K562 (cell line): ENCODE measurements at regions not wholly inside any gene's neighbourhood (a gene's known extent, or its start where the extent isn't known, plus 50 kb on each side); places are given as distances from the start of the nearest gene placed in this dataset.

Experiments used
- ATAC-seq: fragments of 200-7000 bp; cut with Tn5 transposase; 3 replicates; pipeline ENCODE4 v1.9.1; 2020; ENCODE audit warnings: moderate library complexity
- BruUV-seq: library from RNA; stranded (reverse); fragments of 400-500 nt; replicated peaks from 2 replicates; lab custom pipeline; 2021; lab: Mats Ljungman, UMichigan
- CTCF ChIA-PET: fragments of 300-600 bp; formaldehyde crosslinking; extraction: SDS; loops from one replicate; lab custom pipeline; 2021; ENCODE audit warnings: low intra/inter-chr PET ratio; lab: Yijun Ruan, JAX
- POLR2A ChIA-PET: fragments of 300-600, 350-650 bp; sonication (Branson Sonifier 250); formaldehyde crosslinking; extraction: SDS; loops from one replicate; lab custom pipeline; 2021; ENCODE audit warnings: antibody characterized with exemption, inconsistent platforms; lab: Yijun Ruan, JAX
- DNase-seq, 4 experiments: peaks; one replicate each; pipeline versions ENCODE4 v3.0.0 to v3.0.0-alpha.2; 2011 to 2018; ENCODE audit warnings: low spot score in 3 of 4, mixed read lengths in 3 of 4; ENCODE audit errors: extremely low read depth in 1 of 4
- FAIRE-seq: peaks from 2 replicates; lab custom pipeline; 2011; peaks lifted over from hg19 to GRCh38; lab: Jason Lieb, UNC
- H2AFZ ChIP-seq: 2 replicates; pipeline ENCODE4 v1.6.0; 2011; ENCODE audit warnings: low read depth, low read length, control low read depth, inconsistent platforms
- H3K27ac ChIP-seq: fragments of 200-600 bp; 3 replicates; pipeline ENCODE4 v1.8.0; 2011; ENCODE audit warnings: low read depth, mild to moderate bottlenecking, control low read depth, inconsistent platforms, low read length, moderate library complexity, mixed read lengths; ENCODE audit errors: extremely low read depth
- H3K27me3 ChIP-seq, 2 experiments: fragments of 300-600 bp in 1 of 2; 2 replicates in 1 of 2; 3 replicates in 1 of 2; pipeline versions ENCODE4 v1.6.0 to v1.8.0; 2011; ENCODE audit warnings: inconsistent platforms in 2 of 2, low read length in 2 of 2, mild to moderate bottlenecking in 1 of 2, mixed read lengths in 1 of 2, moderate library complexity in 1 of 2; ENCODE audit not compliant: control insufficient read depth in 2 of 2, insufficient read depth in 2 of 2
- H3K36me3 ChIP-seq: fragments of 300-600 bp; 3 replicates; pipeline ENCODE4 v1.8.0; 2011; ENCODE audit warnings: mild to moderate bottlenecking, low read length, inconsistent platforms; ENCODE audit not compliant: control insufficient read depth, insufficient read depth
- H3K4me1 ChIP-seq, 2 experiments: fragments of 200-600 bp in 1 of 2; replicated peaks in 1 of 2; 2 replicates in 1 of 2; 3 replicates in 1 of 2; pipeline versions ENCODE4 v1.5.1 to v1.8.0; 2011; ENCODE audit warnings: inconsistent platforms in 2 of 2, low read length in 2 of 2, mild to moderate bottlenecking in 1 of 2, mixed read lengths in 1 of 2, moderate library complexity in 1 of 2; ENCODE audit not compliant: control insufficient read depth in 2 of 2, insufficient read depth in 2 of 2
- H3K4me2 ChIP-seq: 2 replicates; pipeline ENCODE4 v1.6.1; 2011; ENCODE audit warnings: low read length, control low read depth, inconsistent platforms, mixed read lengths; ENCODE audit not compliant: insufficient read depth
- H3K4me3 ChIP-seq: fragments of 200-600 bp; sonication (generic), shearing (Covaris generic); 2 replicates; pipeline ENCODE4 v1.5.1; 2016; ENCODE audit warnings: control low read depth, inconsistent platforms
- H3K79me2 ChIP-seq: fragments of 200-600 bp; 3 replicates; pipeline ENCODE4 v1.8.0; 2011; ENCODE audit warnings: low read length, inconsistent platforms; ENCODE audit not compliant: control insufficient read depth, insufficient read depth
- H3K9ac ChIP-seq, 2 experiments: 2 replicates each; pipeline versions ENCODE4 v1.6.0 to v1.6.1; 2011; ENCODE audit warnings: low read depth in 2 of 2, low read length in 2 of 2, control low read depth in 1 of 2, inconsistent platforms in 1 of 2, mild to moderate bottlenecking in 1 of 2, mixed read lengths in 1 of 2; ENCODE audit not compliant: insufficient read depth in 1 of 2
- H3K9me1 ChIP-seq: one replicate; pipeline ENCODE4 v1.6.0; 2011; ENCODE audit warnings: inconsistent platforms, mild to moderate bottlenecking, low read length, moderate library complexity; ENCODE audit not compliant: control insufficient read depth, insufficient read depth
- H3K9me3 ChIP-seq: replicated peaks from 2 replicates; pipeline ENCODE4 v1.5.1; 2011; ENCODE audit warnings: low read depth, low read length, inconsistent platforms; ENCODE audit not compliant: control insufficient read depth, insufficient read depth
- H4K20me1 ChIP-seq: replicated peaks from 2 replicates; pipeline ENCODE4 v1.6.1; 2011; ENCODE audit warnings: low read length, inconsistent platforms, mixed read lengths; ENCODE audit not compliant: control insufficient read depth, insufficient read depth
- CEBPG ChIP-seq, 3 experiments: fragments of 200-800 bp in 1 of 3; sonication (Bioruptor generic) in 1 of 3; sonication (generic) in 1 of 3; formaldehyde crosslinking in 1 of 3; IDR thresholded peaks in 2 of 3; conservative IDR thresholded peaks in 1 of 3; 2 replicates each; pipeline versions ENCODE4 v1.6.1 to v1.8.0; 2016 to 2022; ENCODE audit warnings: missing compliant biosample characterization in 2 of 3, missing genetic modification characterization in 2 of 3, mild to moderate bottlenecking in 1 of 3, missing genetic modification reagents in 1 of 3
- ILK ChIP-seq: fragments of 450-650 bp; IDR thresholded peaks from 2 replicates; pipeline ENCODE4 v1.6.1; 2016; ENCODE audit warnings: missing genetic modification characterization, low read depth, mild to moderate bottlenecking, missing compliant biosample characterization, moderate library complexity, borderline replicate concordance
- L3MBTL2 ChIP-seq: fragments of 450-650 bp; IDR thresholded peaks from 2 replicates; pipeline ENCODE4 v1.6.1; 2016; ENCODE audit warnings: mild to moderate bottlenecking, moderate library complexity
- POLR2B ChIP-seq: fragments of 450-650 bp; IDR thresholded peaks from 2 replicates; pipeline ENCODE4 v1.6.1; 2018; ENCODE audit warnings: low read depth; ENCODE audit not compliant: partially characterized antibody
- SMAD2 ChIP-seq: fragments of 150-350 bp; IDR thresholded peaks from 2 replicates; pipeline ENCODE4 v1.6.1; 2014; ENCODE audit warnings: low read depth, mild to moderate bottlenecking, low read length
- ZKSCAN1 ChIP-seq: fragments of 150-350 bp; IDR thresholded peaks from 2 replicates; pipeline ENCODE4 v1.6.1; 2016; ENCODE audit warnings: low read depth, low read length
- ZNF282 ChIP-seq: sonication (generic); formaldehyde crosslinking; IDR thresholded peaks from 2 replicates; pipeline ENCODE4 v1.8.1; 2023; ENCODE audit warnings: missing genetic modification reagents
- ZNF316 ChIP-seq: fragments of 450-650 bp; IDR thresholded peaks from 2 replicates; pipeline ENCODE4 v1.6.1; 2016
- ZNF695 ChIP-seq: fragments of 450-650 bp; formaldehyde crosslinking; IDR thresholded peaks from 2 replicates; pipeline ENCODE4 v1.4.0; 2020; ENCODE audit warnings: mild to moderate bottlenecking, moderate library complexity
- ZNF764 ChIP-seq: fragments of 250-450 bp; sonication (Bioruptor Pico); IDR thresholded peaks from 2 replicates; pipeline ENCODE4 v1.4.0; 2020; ENCODE audit warnings: low read depth, mild to moderate bottlenecking, moderate library complexity
- WGBS: fragments of 100-300 bp; shearing (Covaris generic); methylation state at CpG from one replicate; pipeline ENCODE4 v1.1.6; 2016; ENCODE audit warnings: low coverage, mixed read lengths; ENCODE audit not compliant: insufficient coverage; ENCODE audit errors: missing lambda C conversion rate; 5-methylcytosine and 5-hydroxymethylcytosine counted together
- in situ Hi-C: fragments of 300-500 bp; cut with MboI; formaldehyde crosslinking; loops from 4 replicates; pipeline ENCODE4 v1.15.0; 2018; ENCODE audit warnings: inconsistent platforms, mixed read lengths
- intact Hi-C: fragments of 100-400 bp; cut with micrococcal nuclease; formaldehyde crosslinking; loops from 2 replicates; pipeline ENCODE4 v1.14.2; 2022
- TF ChIP-seq, protein P1 (sequence below): sonication (generic); formaldehyde crosslinking; IDR thresholded peaks from 2 replicates; pipeline ENCODE4 v1.8.0; 2022; ENCODE audit warnings: mild to moderate bottlenecking, missing genetic modification reagents, borderline replicate concordance
- TF ChIP-seq, protein P2 (sequence below): fragments of 200-800 bp; sonication (Bioruptor generic); IDR thresholded peaks from 2 replicates; pipeline ENCODE4 v1.6.1; 2016; ENCODE audit warnings: missing genetic modification characterization, missing compliant biosample characterization

DNA sequence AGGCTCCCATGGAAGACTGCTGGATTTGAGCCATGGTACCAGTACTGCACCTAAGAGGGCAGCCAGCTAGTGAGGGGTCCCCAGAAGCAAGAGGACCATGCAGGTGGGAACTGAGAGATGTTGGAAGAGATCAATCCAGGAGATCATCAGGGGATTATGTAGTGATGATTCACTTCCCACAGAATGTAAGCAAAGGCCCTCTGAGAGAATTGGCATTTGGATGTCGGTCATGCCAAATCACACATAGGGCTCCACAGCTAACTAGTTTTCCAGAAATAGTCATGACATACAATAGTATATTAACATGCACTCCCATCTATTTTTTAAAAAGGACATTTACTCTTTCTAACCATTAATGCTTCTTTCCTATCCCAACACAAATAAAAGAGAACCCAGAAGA is 112.5 kb downstream of the RASGEF1B start:
- intact Hi-C loops, result no loop called here
- H2AFZ ChIP-seq, result no peak overlapping the region
- H3K9ac ChIP-seq, result no peak overlapping the region
- H3K4me1 ChIP-seq, result no peaks in the 10 kb centered on the region
- H3K4me3 ChIP-seq, result no peak overlapping the region
- in situ Hi-C loops, result loop anchor here (10.0 kb wide), 1 partner anchor 994 kb away; no protein-coding TSS in a partner anchor
- no peaks in the 10 kb centered on the region for H3K9me1 ChIP-seq
- H3K4me2 ChIP-seq, result no peak overlapping the region
- ChIA-PET CTCF (no interaction called here), POLR2A (no interaction called here)
- BruUV-seq, result no TSS peak
- H3K9me3 ChIP-seq, result no peaks in the 10 kb centered on the region
- no peaks in the 10 kb centered on the region for H3K79me2 ChIP-seq
- no peaks in the 10 kb centered on the region for H3K36me3 ChIP-seq
- H3K27me3 ChIP-seq, result no peaks in the 10 kb centered on the region
- 0% methylated on average over 1 of the region's 1 CpG for WGBS
- no peaks in the 10 kb centered on the region for H4K20me1 ChIP-seq
- ATAC-seq, result no peak
- FAIRE-seq, result no peak
- DNase-seq, result no peak
- H3K27ac ChIP-seq, result no peak overlapping the region
- no peak for TF ChIP-seq L3MBTL2
- TF ChIP-seq ILK (tag), result no peak
- no peak for TF ChIP-seq ZNF764 (CRISPR knock-in tag)
- no peak for TF ChIP-seq CEBPG (CRISPR knock-in tag; IDR thresholded peaks at IDR 0.05)
- TF ChIP-seq CEBPG (tag; conservative IDR thresholded peaks at IDR 0.05 in 1 of 2, IDR thresholded peaks at IDR 0.05 in 1 of 2), result no peak
- no peak for TF ChIP-seq SMAD2
- TF ChIP-seq, protein P1, sequence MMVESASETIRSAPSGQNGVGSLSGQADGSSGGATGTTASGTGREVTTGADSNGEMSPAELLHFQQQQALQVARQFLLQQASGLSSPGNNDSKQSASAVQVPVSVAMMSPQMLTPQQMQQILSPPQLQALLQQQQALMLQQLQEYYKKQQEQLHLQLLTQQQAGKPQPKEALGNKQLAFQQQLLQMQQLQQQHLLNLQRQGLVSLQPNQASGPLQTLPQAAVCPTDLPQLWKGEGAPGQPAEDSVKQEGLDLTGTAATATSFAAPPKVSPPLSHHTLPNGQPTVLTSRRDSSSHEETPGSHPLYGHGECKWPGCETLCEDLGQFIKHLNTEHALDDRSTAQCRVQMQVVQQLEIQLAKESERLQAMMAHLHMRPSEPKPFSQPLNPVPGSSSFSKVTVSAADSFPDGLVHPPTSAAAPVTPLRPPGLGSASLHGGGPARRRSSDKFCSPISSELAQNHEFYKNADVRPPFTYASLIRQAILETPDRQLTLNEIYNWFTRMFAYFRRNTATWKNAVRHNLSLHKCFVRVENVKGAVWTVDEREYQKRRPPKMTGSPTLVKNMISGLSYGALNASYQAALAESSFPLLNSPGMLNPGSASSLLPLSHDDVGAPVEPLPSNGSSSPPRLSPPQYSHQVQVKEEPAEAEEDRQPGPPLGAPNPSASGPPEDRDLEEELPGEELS (CRISPR knock-in tag), result no peak
- no peak for TF ChIP-seq POLR2B
- TF ChIP-seq, protein P2, sequence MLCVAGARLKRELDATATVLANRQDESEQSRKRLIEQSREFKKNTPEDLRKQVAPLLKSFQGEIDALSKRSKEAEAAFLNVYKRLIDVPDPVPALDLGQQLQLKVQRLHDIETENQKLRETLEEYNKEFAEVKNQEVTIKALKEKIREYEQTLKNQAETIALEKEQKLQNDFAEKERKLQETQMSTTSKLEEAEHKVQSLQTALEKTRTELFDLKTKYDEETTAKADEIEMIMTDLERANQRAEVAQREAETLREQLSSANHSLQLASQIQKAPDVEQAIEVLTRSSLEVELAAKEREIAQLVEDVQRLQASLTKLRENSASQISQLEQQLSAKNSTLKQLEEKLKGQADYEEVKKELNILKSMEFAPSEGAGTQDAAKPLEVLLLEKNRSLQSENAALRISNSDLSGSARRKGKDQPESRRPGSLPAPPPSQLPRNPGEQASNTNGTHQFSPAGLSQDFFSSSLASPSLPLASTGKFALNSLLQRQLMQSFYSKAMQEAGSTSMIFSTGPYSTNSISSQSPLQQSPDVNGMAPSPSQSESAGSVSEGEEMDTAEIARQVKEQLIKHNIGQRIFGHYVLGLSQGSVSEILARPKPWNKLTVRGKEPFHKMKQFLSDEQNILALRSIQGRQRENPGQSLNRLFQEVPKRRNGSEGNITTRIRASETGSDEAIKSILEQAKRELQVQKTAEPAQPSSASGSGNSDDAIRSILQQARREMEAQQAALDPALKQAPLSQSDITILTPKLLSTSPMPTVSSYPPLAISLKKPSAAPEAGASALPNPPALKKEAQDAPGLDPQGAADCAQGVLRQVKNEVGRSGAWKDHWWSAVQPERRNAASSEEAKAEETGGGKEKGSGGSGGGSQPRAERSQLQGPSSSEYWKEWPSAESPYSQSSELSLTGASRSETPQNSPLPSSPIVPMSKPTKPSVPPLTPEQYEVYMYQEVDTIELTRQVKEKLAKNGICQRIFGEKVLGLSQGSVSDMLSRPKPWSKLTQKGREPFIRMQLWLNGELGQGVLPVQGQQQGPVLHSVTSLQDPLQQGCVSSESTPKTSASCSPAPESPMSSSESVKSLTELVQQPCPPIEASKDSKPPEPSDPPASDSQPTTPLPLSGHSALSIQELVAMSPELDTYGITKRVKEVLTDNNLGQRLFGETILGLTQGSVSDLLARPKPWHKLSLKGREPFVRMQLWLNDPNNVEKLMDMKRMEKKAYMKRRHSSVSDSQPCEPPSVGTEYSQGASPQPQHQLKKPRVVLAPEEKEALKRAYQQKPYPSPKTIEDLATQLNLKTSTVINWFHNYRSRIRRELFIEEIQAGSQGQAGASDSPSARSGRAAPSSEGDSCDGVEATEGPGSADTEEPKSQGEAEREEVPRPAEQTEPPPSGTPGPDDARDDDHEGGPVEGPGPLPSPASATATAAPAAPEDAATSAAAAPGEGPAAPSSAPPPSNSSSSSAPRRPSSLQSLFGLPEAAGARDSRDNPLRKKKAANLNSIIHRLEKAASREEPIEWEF, result no peak
- TF ChIP-seq ZNF282 (CRISPR knock-in tag), result no peak
- no peak for TF ChIP-seq ZNF316
- no peak for TF ChIP-seq ZNF695 (CRISPR knock-in tag)
- no peak for TF ChIP-seq ZKSCAN1
